CD14-positive monocyte (primary cell): ENCODE measurements at regions not wholly inside any gene's neighbourhood (a gene's known extent, or its start where the extent isn't known, plus 50 kb on each side); places are given as distances from the start of the nearest gene placed in this dataset.

Experiments used
- DNase-seq, 3 donors: peaks; one replicate each; pipeline ENCODE4 v3.0.0-alpha.2; 2011 to 2022
- H2AFZ ChIP-seq: 2 replicates; pipeline ENCODE4 v1.6.0; 2012; ENCODE audit warnings: mild to moderate bottlenecking, low read depth, low read length, inconsistent platforms; ENCODE audit not compliant: insufficient read depth, poor library complexity, severe bottlenecking
- H3K27ac ChIP-seq, 2 donors: 1 replicate in 1 of 2; 2 replicates in 1 of 2; pipeline ENCODE4 v1.5.1; 2012 to 2013; ENCODE audit warnings: low read length in 2 of 2, control low read depth in 1 of 2, inconsistent platforms in 1 of 2, low read depth in 1 of 2, mild to moderate bottlenecking in 1 of 2
- H3K27me3 ChIP-seq, 2 donors: one replicate each; pipeline versions ENCODE4 v1.6.0 to v1.6.1; 2011 to 2013; ENCODE audit warnings: low read length in 2 of 2; ENCODE audit not compliant: control insufficient read depth in 2 of 2, insufficient read depth in 2 of 2
- H3K36me3 ChIP-seq, 2 donors: replicated peaks in 1 of 2; 1 replicate in 1 of 2; 2 replicates in 1 of 2; pipeline versions ENCODE4 v1.5.1 to v1.6.1; 2012 to 2013; ENCODE audit warnings: low read length in 2 of 2, control low read depth in 1 of 2, inconsistent platforms in 1 of 2, mild to moderate bottlenecking in 1 of 2; ENCODE audit not compliant: insufficient read depth in 2 of 2, control insufficient read depth in 1 of 2
- H3K4me1 ChIP-seq, 2 donors: 1 replicate in 1 of 2; 2 replicates in 1 of 2; pipeline versions ENCODE4 v1.5.1 to v1.6.1; 2012 to 2013; ENCODE audit warnings: low read length in 2 of 2, control low read depth in 1 of 2, inconsistent platforms in 1 of 2, mild to moderate bottlenecking in 1 of 2, moderate library complexity in 1 of 2; ENCODE audit not compliant: insufficient read depth in 2 of 2, control insufficient read depth in 1 of 2
- H3K4me2 ChIP-seq: replicated peaks from 2 replicates; pipeline ENCODE3; 2012; ENCODE audit warnings: low read length, moderate library complexity, mild to moderate bottlenecking; ENCODE audit not compliant: poor library complexity, severe bottlenecking; ENCODE audit errors: extremely low read depth
- H3K4me3 ChIP-seq, 3 experiments: fragments of 200-600 bp in 1 of 3; sonication (generic) in 1 of 3; replicated peaks in 1 of 3; 1 replicate in 2 of 3; 2 replicates in 1 of 3; pipeline ENCODE4 v1.5.1; 2011 to 2013; ENCODE audit warnings: low read length in 3 of 3, mild to moderate bottlenecking in 3 of 3, control low read depth in 2 of 3, low read depth in 2 of 3, inconsistent platforms in 1 of 3, moderate library complexity in 1 of 3
- H3K79me2 ChIP-seq: 2 replicates; pipeline ENCODE4 v1.6.0; 2012; ENCODE audit warnings: mild to moderate bottlenecking, control low read depth, inconsistent platforms, low read length, moderate library complexity; ENCODE audit not compliant: insufficient read depth
- H3K9ac ChIP-seq: 2 replicates; pipeline ENCODE4 v1.6.0; 2017; ENCODE audit warnings: low read length, mild to moderate bottlenecking; ENCODE audit not compliant: insufficient read depth, poor library complexity, severe bottlenecking
- H3K9me3 ChIP-seq, 2 donors: replicated peaks in 1 of 2; 1 replicate in 1 of 2; 2 replicates in 1 of 2; pipeline versions ENCODE4 v1.5.1 to v1.6.1; 2012 to 2013; ENCODE audit warnings: low read length in 2 of 2, control low read depth in 1 of 2; ENCODE audit not compliant: control insufficient read depth in 1 of 2, insufficient read depth in 1 of 2
- H4K20me1 ChIP-seq: 2 replicates; pipeline ENCODE4 v1.6.0; 2012; ENCODE audit warnings: mild to moderate bottlenecking, low read length, control low read depth, moderate library complexity; ENCODE audit not compliant: insufficient read depth
- H3K27ac Mint-ChIP-seq, 7 donors: one replicate each; pipeline ENCODE4 v1.8.0; 2020; ENCODE audit warnings: mild to moderate bottlenecking in 7 of 7, mixed read lengths in 7 of 7, moderate library complexity in 6 of 7, inconsistent platforms in 2 of 7
- H3K27me3 Mint-ChIP-seq, 3 donors: one replicate each; pipeline ENCODE4 v1.8.0; 2021 to 2022; ENCODE audit warnings: low read depth in 3 of 3, mild to moderate bottlenecking in 3 of 3, mixed read lengths in 3 of 3, moderate library complexity in 3 of 3, inconsistent platforms in 1 of 3
- H3K36me3 Mint-ChIP-seq, 2 donors: one replicate each; pipeline ENCODE4 v1.8.0; 2020; ENCODE audit warnings: mixed read lengths in 2 of 2, inconsistent platforms in 1 of 2, mild to moderate bottlenecking in 1 of 2
- H3K4me1 Mint-ChIP-seq: one replicate; pipeline ENCODE4 v1.8.0; 2020; ENCODE audit warnings: mild to moderate bottlenecking, mixed read lengths
- H3K4me3 Mint-ChIP-seq, 2 donors: one replicate each; pipeline ENCODE4 v1.8.0; 2020; ENCODE audit warnings: mild to moderate bottlenecking in 2 of 2, mixed read lengths in 2 of 2, moderate library complexity in 1 of 2
- H3K9me3 Mint-ChIP-seq, 7 donors: one replicate each; pipeline ENCODE4 v1.8.0; 2020 to 2022; ENCODE audit warnings: mixed read lengths in 7 of 7, mild to moderate bottlenecking in 6 of 7, moderate library complexity in 6 of 7, inconsistent platforms in 2 of 7
- CTCF ChIP-seq: fragments of 200-600 bp; IDR thresholded peaks from one replicate; pipeline ENCODE4 v1.8.0; 2022; ENCODE audit warnings: antibody characterized with exemption, mild to moderate bottlenecking
- WGBS: methylation state at CpG from one replicate; pipeline ENCODE4 v1.1.5; 2013; ENCODE audit warnings: missing lambda C conversion rate; ENCODE audit not compliant: insufficient coverage; 5-methylcytosine and 5-hydroxymethylcytosine counted together
- intact Hi-C, 2 donors: fragments of 100-400 bp; cut with micrococcal nuclease; formaldehyde crosslinking; loops; one replicate each; pipeline versions ENCODE4 v1.15.0 to v1.15.1; 2023

DNA sequence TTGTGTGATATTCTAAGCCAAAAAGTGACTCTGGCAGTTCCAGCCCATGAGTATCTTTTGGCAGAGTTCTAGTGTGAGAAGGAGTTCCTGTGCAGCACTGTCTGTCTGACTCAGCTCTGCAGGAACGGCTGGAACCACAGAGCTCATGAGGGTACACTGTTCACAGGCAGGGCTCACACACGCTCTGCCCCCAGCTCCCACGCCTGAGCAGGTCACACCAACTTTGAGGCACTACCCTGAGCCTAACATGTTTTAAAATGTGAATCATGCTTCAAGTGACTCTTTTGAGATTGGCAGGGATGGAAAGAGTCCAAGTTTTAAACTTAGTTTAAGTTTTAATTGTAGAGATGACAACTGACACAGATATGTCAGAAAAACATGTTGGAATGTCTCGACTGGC, 1203.3 kb downstream of the UQCRFS1 start:
- Histone ChIP-seq H3K27ac (no peak overlapping the region), H3K9ac (no peak overlapping the region), H3K4me1 (no peaks in the 10 kb centered on the region), H4K20me1 (no peaks in the 10 kb centered on the region), H3K27me3 (no peaks in the 10 kb centered on the region), H3K79me2 (no peaks in the 10 kb centered on the region), H3K4me2 (no peak overlapping the region), H3K36me3 (no peaks in the 10 kb centered on the region), H2AFZ (no peak overlapping the region), H3K4me3 (no peak overlapping the region), H3K9me3 (peaks cover 8 to 29% of the 10 kb centered on the region in 2 donors)
- DNase-seq: no peak
- Mint-ChIP-seq H3K4me1 (no peaks in the 10 kb centered on the region), H3K27ac (no peak overlapping the region), H3K4me3 (no peak overlapping the region), H3K9me3 (peaks cover 8 to 25% (median 11%) of the 10 kb centered on the region in 7 donors), H3K36me3 (no peaks in the 10 kb centered on the region), H3K27me3 (peaks cover 0 to 1% (median 0%) of the 10 kb centered on the region in 3 donors)
- no peak for TF ChIP-seq CTCF
- WGBS: 64% methylated on average over 2 of the region's 4 CpGs
- intact Hi-C loops: no loop called here

DNA sequence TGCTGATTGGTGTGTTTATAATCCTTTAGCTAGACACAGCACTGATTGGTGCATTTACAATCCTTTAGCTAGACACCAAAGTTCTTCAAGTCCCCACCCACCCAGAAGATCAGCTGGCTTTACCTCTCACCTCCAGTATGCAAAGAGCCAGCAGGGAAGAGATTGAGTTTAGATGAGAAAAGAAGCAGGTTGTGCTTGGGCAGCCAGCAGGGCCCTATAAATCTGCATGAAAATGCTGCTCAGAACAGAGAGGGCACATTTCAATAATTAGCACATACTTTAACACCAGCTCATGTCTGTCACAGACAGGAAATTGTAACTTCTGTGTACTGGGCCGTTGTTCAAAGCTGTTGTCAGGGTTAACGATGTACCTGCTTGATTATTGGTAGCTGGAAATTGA, 1204.3 kb downstream of the UQCRFS1 start:
- DNase-seq: no peak
- no peak for TF ChIP-seq CTCF
- H3K4me3 ChIP-seq: no peak overlapping the region
- no peaks in the 10 kb centered on the region for H3K27me3 ChIP-seq
- no peak overlapping the region for H3K27ac Mint-ChIP-seq
- H3K4me3 Mint-ChIP-seq: no peak overlapping the region
- H3K4me1 ChIP-seq: no peaks in the 10 kb centered on the region
- H4K20me1 ChIP-seq: no peaks in the 10 kb centered on the region
- H3K79me2 ChIP-seq: no peaks in the 10 kb centered on the region
- H3K4me2 ChIP-seq: no peak overlapping the region
- intact Hi-C loops: no loop called here
- 78% methylated on average over 2 of the region's 2 CpGs for WGBS
- H3K9ac ChIP-seq: no peak overlapping the region
- H3K27ac ChIP-seq: no peak overlapping the region
- H3K9me3 ChIP-seq: peaks cover 11 to 21% of the 10 kb centered on the region in 2 donors
- peaks cover 5 to 18% (median 9%) of the 10 kb centered on the region in 7 donors for H3K9me3 Mint-ChIP-seq
- no peaks in the 10 kb centered on the region for H3K36me3 Mint-ChIP-seq
- peaks cover 0 to 1% (median 0%) of the 10 kb centered on the region in 3 donors for H3K27me3 Mint-ChIP-seq
- no peaks in the 10 kb centered on the region for H3K4me1 Mint-ChIP-seq
- no peaks in the 10 kb centered on the region for H3K36me3 ChIP-seq
- H2AFZ ChIP-seq: no peak overlapping the region
